ENCODE measurements at regions not wholly inside any gene's neighbourhood (a gene's known extent, or its start where the extent isn't known, plus 50 kb on each side); places are given as distances from the start of the nearest gene placed in this dataset.

DNA sequence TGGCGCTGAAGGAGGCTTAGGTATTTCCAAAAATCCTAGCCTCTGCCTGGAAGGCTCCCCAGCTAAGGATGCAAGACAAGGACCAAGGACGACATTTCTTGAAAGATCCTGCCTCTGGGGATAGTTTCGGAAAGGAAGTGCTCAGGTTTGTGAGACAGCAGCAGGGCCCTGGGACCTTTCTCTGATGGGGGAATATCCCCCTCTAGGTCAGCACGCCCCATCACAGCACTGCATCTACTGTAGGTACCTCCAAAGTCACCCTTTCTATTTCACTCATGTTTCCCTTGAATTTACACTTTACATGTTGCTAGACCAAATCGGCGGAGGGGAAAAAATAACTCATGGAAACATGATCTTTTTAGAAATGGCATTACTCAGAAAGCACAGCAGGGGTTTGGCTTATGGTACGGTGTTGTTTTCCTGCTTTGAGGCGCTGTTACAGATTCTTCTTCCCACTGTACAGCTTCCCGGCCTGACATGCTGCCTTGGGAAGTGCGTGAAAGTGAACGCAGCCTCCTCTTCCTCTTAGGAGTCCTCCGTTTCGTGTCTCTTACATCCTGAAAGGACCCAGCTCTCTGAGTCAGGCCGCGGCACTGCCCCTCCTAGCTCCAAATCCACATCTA is 77.2 kb upstream of the DHRSX start:
- Histone ChIP-seq H3K27me3 (ENCODE audit: control insufficient read depth in 2 of 2, insufficient read depth in 2 of 2, low read length in 2 of 2) (peaks cover 14 to 17% of the 10 kb centered on the region in 2 experiments), H3K9me3 (replicated peaks; ENCODE audit: control insufficient read depth, insufficient read depth, low read length) (no peaks in the 10 kb centered on the region), H3K27ac (ENCODE audit: insufficient read depth, low read depth, low read length) (no peak overlapping the region), H3K4me2 (ENCODE audit: insufficient read depth, low read length) (no peak overlapping the region), H3K36me3 (ENCODE audit: control insufficient read depth in 2 of 2, extremely low read depth in 1 of 2, insufficient read depth in 2 of 2, low read length in 2 of 2) (no peaks in the 10 kb centered on the region), H3K79me2 (ENCODE audit: control insufficient read depth, insufficient read depth, low read length) (no peaks in the 10 kb centered on the region), H3K4me1 (ENCODE audit: control insufficient read depth, extremely low read depth, insufficient read depth, low read length) (no peaks in the 10 kb centered on the region), H3K4me3 (replicated peaks in 1 of 3; ENCODE audit: insufficient read depth in 1 of 3, low read depth in 1 of 3, low read length in 3 of 3) (no peak overlapping the region), H3K9ac (replicated peaks; ENCODE audit: extremely low read depth, insufficient read depth, low read length) (no peak overlapping the region), H4K20me1 (replicated peaks; ENCODE audit: control insufficient read depth, extremely low read depth, insufficient read depth, low read length) (no peaks in the 10 kb centered on the region), H3K9me1 (replicated peaks; ENCODE audit: control insufficient read depth, extremely low read depth, insufficient read depth, low read length) (no peaks in the 10 kb centered on the region), H2AFZ (ENCODE audit: low read depth, low read length) (no peak overlapping the region)
- TF ChIP-seq POLR2A (IDR thresholded peaks at IDR 0.05; ENCODE audit: low read depth, low read length) (no peak), GATA2 (IDR thresholded peaks at IDR 0.05; ENCODE audit: insufficient read depth, insufficient read length, low read depth, low read length) (no peak), EZH2 (IDR thresholded peaks at IDR 0.05; ENCODE audit: borderline replicate concordance, low read depth, low read length, severe bottlenecking) (no peak), POLR2AphosphoS5 (IDR thresholded peaks at IDR 0.05; ENCODE audit: insufficient read depth, low read depth, low read length) (no peak), JUN (IDR thresholded peaks at IDR 0.05; ENCODE audit: borderline replicate concordance, insufficient read depth, insufficient read length, low read depth) (no peak), FOS (IDR thresholded peaks at IDR 0.05; ENCODE audit: borderline replicate concordance, insufficient read depth, low read length) (no peak)
- TF ChIP-seq, protein P1, sequence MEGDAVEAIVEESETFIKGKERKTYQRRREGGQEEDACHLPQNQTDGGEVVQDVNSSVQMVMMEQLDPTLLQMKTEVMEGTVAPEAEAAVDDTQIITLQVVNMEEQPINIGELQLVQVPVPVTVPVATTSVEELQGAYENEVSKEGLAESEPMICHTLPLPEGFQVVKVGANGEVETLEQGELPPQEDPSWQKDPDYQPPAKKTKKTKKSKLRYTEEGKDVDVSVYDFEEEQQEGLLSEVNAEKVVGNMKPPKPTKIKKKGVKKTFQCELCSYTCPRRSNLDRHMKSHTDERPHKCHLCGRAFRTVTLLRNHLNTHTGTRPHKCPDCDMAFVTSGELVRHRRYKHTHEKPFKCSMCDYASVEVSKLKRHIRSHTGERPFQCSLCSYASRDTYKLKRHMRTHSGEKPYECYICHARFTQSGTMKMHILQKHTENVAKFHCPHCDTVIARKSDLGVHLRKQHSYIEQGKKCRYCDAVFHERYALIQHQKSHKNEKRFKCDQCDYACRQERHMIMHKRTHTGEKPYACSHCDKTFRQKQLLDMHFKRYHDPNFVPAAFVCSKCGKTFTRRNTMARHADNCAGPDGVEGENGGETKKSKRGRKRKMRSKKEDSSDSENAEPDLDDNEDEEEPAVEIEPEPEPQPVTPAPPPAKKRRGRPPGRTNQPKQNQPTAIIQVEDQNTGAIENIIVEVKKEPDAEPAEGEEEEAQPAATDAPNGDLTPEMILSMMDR (IDR thresholded peaks at IDR 0.05; ENCODE audit: extremely low read depth in 1 of 2, insufficient read depth in 1 of 2, low read depth in 1 of 2, low read length in 2 of 2) = no peak
- CTCF ChIA-PET = no interaction called here
- BruUV-seq (replicated peaks) = no TSS peak
- DNase-seq (ENCODE audit: low read depth, low spot score) (no peak), FAIRE-seq (no peak)
- POLR2A ChIA-PET = no interaction called here
- intact Hi-C loops (cut with micrococcal nuclease) = no loop called here
- dilution Hi-C loops (cut with MboI; ENCODE audit: extremely low pct_ligation_motif_present, low sequenced_read_pairs) = loop anchor here (25.0 kb wide), 1 partner anchor 916 kb away; no protein-coding TSS in a partner anchor

All from endothelial cell of umbilical vein (primary cell).